Epithelial cell of esophagus (primary cell): ENCODE measurements at regions not wholly inside any gene's neighbourhood (a gene's known extent, or its start where the extent isn't known, plus 50 kb on each side); places are given as distances from the start of the nearest gene placed in this dataset.

Source experiments
- DNase-seq: peaks from one replicate; pipeline ENCODE4 v3.0.0; 2010; ENCODE audit warnings: low read depth
- H3K4me3 ChIP-seq: 2 replicates; pipeline ENCODE4 v1.5.1; 2011; ENCODE audit warnings: mild to moderate bottlenecking, low read length, control low read depth
- TF ChIP-seq, protein P1 (sequence below): IDR thresholded peaks from 2 replicates; pipeline ENCODE4 v1.5.1; 2011; ENCODE audit warnings: low read depth, mild to moderate bottlenecking, low read length, control low read depth, inconsistent platforms; ENCODE audit not compliant: insufficient read depth; ENCODE audit errors: missing control alignments

DNA sequence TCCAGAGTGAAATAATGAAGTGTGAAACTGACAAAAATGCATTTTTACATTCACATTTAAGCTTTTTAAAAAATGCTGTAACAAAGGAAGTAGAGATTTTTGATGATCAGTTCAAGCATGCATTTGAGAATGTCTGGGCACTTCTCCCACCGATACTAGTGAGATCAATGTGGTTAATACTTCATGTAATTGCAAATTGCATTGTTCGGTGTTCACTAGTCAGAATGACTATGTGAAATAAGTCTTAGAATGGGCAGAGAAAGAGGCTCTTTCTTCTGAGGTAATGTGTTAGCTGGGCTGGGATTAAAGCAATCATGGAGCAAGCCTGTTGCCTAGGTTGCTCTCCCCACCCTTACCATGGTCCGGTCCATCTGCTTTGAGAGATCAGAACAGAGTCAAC, 587.0 kb upstream of the GRM7 start:
- TF ChIP-seq, protein P1, sequence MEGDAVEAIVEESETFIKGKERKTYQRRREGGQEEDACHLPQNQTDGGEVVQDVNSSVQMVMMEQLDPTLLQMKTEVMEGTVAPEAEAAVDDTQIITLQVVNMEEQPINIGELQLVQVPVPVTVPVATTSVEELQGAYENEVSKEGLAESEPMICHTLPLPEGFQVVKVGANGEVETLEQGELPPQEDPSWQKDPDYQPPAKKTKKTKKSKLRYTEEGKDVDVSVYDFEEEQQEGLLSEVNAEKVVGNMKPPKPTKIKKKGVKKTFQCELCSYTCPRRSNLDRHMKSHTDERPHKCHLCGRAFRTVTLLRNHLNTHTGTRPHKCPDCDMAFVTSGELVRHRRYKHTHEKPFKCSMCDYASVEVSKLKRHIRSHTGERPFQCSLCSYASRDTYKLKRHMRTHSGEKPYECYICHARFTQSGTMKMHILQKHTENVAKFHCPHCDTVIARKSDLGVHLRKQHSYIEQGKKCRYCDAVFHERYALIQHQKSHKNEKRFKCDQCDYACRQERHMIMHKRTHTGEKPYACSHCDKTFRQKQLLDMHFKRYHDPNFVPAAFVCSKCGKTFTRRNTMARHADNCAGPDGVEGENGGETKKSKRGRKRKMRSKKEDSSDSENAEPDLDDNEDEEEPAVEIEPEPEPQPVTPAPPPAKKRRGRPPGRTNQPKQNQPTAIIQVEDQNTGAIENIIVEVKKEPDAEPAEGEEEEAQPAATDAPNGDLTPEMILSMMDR, result no peak
- DNase-seq, result no peak
- H3K4me3 ChIP-seq, result no peak overlapping the region

DNA sequence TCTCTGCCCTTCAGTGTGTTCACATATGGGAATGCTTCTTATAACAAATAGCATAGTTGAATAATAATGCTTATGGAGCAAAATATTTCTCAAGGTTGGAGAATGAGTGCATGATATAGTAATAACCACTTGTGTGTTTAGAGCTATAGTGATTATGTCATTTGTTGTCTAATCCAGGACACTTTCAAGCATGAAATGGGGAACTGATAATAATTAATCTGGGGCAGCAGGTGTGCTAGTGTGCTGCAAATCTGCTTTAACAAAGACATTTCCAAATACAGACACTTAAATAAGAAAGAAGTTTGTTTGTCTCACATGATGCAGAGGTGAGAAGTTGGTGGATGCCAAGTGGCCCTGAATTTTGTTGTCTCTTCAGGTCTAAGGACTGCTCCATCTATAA, 579.3 kb upstream of the GRM7 start:
- H3K4me3 ChIP-seq, result no peak overlapping the region
- TF ChIP-seq, protein P1, result no peak
- DNase-seq, result no peak

DNA sequence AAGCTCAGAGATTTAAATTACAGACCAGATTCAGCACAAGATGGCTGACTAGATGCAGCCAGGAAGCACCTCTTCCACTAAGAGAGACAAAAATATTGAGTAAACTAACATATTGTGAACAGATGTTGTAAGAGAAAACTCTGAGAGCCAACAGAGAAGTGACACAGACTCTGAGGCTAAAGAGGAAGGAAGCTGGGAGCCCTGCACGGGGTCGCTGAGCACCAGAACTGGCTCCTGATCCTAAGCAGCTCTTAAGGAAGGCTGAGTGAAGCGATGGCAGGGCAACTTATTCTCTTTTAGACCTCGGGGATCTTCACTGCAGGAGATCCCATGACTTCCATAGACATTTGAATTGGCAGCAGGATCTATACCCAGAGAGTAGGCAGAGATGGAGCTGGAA, 578.0 kb upstream of the GRM7 start:
- no peak overlapping the region for H3K4me3 ChIP-seq
- TF ChIP-seq, protein P1, result no peak
- no peak for DNase-seq

DNA sequence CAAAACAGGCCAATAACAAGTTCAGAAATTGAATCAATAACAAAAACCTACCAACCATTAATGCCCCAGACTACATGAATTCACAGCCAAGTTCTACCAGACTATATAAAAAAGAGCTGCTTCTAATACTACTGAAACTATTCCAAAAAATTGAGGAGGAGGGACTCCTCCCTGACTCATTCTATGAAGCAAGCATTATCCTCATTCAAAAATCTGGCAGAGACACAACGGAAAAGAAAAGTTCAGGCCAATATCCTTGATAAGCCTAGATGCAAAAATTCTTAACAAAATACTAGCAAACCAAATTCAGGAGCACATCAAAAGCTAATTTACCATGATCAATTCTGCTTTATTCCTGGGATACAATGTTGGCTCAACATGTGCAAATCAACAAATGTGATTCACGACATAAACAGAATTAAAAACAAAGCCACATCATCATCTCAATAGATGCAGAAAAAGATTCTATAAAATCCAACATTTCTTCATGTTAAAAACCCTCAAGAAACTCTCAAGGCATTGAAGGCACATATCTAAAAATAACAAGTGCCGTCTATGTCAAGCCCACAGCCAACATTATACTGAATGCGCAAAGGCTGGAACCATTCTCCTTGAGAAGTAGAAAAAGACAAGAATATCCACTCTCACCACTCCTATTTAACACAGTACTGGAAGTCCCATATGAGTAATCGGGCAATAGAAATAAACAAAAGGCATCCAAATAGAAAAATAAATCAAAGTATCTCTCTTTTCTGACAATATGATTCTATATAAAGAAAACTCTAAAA, 573.6 kb upstream of the GRM7 start:
- TF ChIP-seq, protein P1, result no peak
- DNase-seq, result no peak

DNA sequence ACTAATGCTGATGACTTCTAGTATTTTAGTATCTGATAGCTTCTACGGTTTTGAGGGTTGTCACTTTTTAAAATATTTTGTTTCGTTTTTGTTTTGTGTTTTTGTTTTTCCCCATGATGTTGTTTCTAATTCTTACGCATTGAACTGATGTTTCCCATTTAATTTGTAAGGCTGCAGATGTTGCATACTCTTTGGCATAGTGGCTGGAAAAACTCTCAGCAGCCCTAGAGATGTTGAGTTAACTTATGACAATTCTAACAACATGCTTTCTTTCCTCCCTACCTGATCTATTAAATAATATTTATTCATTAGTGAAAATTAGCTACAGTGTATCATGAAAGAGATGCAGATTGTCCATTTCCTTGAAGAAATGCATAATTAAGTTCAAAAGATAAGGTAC, 559.3 kb upstream of the GRM7 start:
- H3K4me3 ChIP-seq, result no peak overlapping the region
- TF ChIP-seq, protein P1, result no peak
- no peak for DNase-seq

More for the DNA sequence above, 573.6 kb upstream of the GRM7 start:
- H3K4me3 ChIP-seq, result no peak overlapping the region

DNA sequence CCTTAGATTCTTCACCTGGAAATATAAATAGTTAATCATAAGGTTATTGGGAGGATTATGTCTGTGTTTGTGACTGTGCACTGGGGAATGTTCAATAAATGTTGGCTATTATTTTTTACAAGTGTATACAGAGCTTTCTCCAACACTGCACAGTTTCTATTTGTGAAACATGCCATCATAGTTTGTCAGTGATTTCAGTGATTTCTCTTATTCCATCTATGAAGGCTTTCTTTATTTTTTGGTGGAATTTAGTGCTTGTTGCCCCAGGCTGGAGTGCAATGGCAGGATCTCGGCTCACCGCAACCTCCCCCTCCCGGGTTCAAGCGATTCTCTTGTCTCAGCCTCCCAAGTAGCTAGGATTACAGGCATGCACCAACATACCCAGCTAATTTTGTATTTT, 545.0 kb upstream of the GRM7 start:
- TF ChIP-seq, protein P1, result no peak

DNA sequence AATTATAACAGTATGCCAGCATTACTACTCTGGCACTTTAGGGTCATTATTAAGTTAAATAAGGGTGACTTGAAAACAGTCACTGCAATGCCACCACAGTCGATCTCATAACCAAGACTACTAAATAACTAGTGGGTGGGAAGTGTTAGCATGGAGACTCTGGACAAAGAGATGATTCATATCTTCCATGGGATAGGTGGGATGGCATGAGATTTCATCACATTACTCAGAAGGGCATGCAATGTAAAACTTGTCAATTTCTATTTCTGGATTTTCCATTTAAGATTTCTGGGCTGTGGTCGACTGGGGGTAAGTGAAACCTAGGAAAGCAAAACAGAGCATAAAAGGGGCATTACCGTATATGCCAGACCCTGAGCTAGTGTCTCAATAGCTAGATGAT, 538.9 kb upstream of the GRM7 start:
- DNase-seq, result no peak
- no peak overlapping the region for H3K4me3 ChIP-seq
- TF ChIP-seq, protein P1, result no peak

More for the DNA sequence above, 545.0 kb upstream of the GRM7 start:
- no peak for DNase-seq
- H3K4me3 ChIP-seq, result no peak overlapping the region
